HL-60 (cell line): ENCODE measurements at regions not wholly inside any gene's neighbourhood (a gene's known extent, or its start where the extent isn't known, plus 50 kb on each side); places are given as distances from the start of the nearest gene placed in this dataset.

Experiments used
- DNase-seq, 2 experiments: peaks; one replicate each; pipeline ENCODE4 v3.0.0-alpha.2; 2010 to 2020; ENCODE audit warnings: low read depth in 1 of 2, low spot score in 1 of 2
- H3K27ac ChIP-seq: fragments of 250-450 bp; sonication (Bioruptor Pico); replicated peaks from 2 replicates; pipeline ENCODE4 v1.5.1; 2020; ENCODE audit warnings: mild to moderate bottlenecking, moderate library complexity
- H3K27me3 ChIP-seq: fragments of 250-450 bp; sonication (Bioruptor Pico); 2 replicates; pipeline ENCODE4 v1.5.1; 2021; ENCODE audit warnings: mild to moderate bottlenecking, moderate library complexity; ENCODE audit not compliant: insufficient read depth, poor library complexity, severe bottlenecking
- H3K4me3 ChIP-seq: replicated peaks from 2 replicates; pipeline ENCODE4 v1.5.1; 2011; ENCODE audit warnings: mild to moderate bottlenecking, control low read depth, low read length; ENCODE audit not compliant: insufficient read depth
- CTCF ChIP-seq: IDR thresholded peaks from one replicate; pipeline ENCODE4 v1.5.1; 2011; ENCODE audit warnings: low read length, control low read depth, inconsistent platforms; ENCODE audit not compliant: insufficient read depth
- GABPA ChIP-seq: IDR thresholded peaks from 2 replicates; pipeline ENCODE4 v1.6.1; 2012; ENCODE audit warnings: low read depth
- POLR2AphosphoS5 ChIP-seq: IDR thresholded peaks from 2 replicates; pipeline ENCODE4 v1.6.1; 2012; ENCODE audit warnings: low read depth
- REST ChIP-seq: IDR thresholded peaks from 2 replicates; pipeline ENCODE4 v1.6.1; 2012; ENCODE audit warnings: low read depth; ENCODE audit not compliant: insufficient replicate concordance
- SPI1 ChIP-seq: IDR thresholded peaks from 2 replicates; pipeline ENCODE4 v1.6.1; 2012; ENCODE audit warnings: low read depth, mild to moderate bottlenecking, borderline replicate concordance

GRCh38 chr7:10076660-10077300 lies 896.9 kb upstream of the PHF14 start:
- TF ChIP-seq CTCF (no peak), REST (no peak), GABPA (no peak), SPI1 (no peak)
- no peaks in the 10 kb centered on the region for H3K27me3 ChIP-seq
- no peak overlapping the region for H3K4me3 ChIP-seq
- no peak overlapping the region for H3K27ac ChIP-seq
- no peak for DNase-seq

GRCh38 chr7:10079572-10079971 lies 894.1 kb upstream of the PHF14 start:
- H3K27ac ChIP-seq = no peak overlapping the region
- no peak overlapping the region for H3K4me3 ChIP-seq
- DNase-seq = no peak
- no peaks in the 10 kb centered on the region for H3K27me3 ChIP-seq
- TF ChIP-seq REST (no peak), CTCF (no peak), SPI1 (no peak), POLR2AphosphoS5 (no peak)

GRCh38 chr7:10082896-10083295 lies 890.8 kb upstream of the PHF14 start:
- Histone ChIP-seq H3K27ac (no peak overlapping the region), H3K27me3 (no peaks in the 10 kb centered on the region), H3K4me3 (no peak overlapping the region)
- no peak for TF ChIP-seq POLR2AphosphoS5
- TF ChIP-seq REST = no peak
- no peak for TF ChIP-seq SPI1
- TF ChIP-seq CTCF = no peak
- no peak for TF ChIP-seq GABPA
- DNase-seq = no peak
